GF-D8 (cell line): ENCODE measurements at regions not wholly inside any gene's neighbourhood (a gene's known extent, or its start where the extent isn't known, plus 50 kb on each side); places are given as distances from the start of the nearest gene placed in this dataset.
A peak's percentile ranks its signal among the peaks of the same experiment; 100 is the strongest.
"Not testable (repeated sequence)": the region's sequence is repeated elsewhere in the genome, so short reads cannot be mapped to it uniquely, and the experiment has no call there.

Source experiments
- DNase-seq: peaks from one replicate; lab custom pipeline; 2025; lab: John Stamatoyannopoulos, UW

DNA sequence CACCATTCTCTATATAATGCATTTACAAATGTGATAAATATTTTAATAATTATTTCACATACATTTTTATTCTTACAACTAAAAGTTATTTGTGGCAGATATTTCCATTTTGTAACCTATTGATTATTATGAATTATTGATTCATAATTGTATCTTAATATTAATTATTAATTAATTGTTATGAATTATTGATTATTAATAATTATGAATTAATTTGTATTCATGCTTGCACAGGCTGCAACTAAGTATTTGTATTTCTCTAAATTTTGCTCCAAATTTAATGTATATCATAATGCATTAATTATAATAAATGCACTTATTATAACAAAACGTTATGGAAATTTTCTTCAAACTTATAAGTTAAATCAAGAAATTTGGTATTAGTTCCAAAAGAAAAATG is 929.7 kb downstream of the PCDH7 start:
- DNase-seq = no peak

DNA sequence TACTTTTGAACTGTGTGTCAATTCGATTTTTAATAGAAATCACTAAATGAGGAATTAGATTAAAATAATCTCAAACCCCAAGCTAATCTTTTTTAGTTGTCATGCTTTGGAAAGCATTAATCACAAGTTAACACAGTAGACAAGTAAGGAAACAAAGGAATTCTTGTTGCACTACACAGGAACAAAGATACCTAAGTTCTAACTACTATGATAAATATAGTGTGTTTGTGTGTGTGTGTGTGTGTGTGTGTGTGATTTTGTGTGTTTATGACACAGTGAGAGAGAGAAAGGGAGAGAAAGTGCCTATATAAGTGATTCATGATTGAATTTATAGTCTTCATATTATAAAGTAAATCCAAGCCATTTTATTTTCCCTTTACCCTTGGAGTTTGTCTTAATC is 931.4 kb downstream of the PCDH7 start:
- no peak for DNase-seq

DNA sequence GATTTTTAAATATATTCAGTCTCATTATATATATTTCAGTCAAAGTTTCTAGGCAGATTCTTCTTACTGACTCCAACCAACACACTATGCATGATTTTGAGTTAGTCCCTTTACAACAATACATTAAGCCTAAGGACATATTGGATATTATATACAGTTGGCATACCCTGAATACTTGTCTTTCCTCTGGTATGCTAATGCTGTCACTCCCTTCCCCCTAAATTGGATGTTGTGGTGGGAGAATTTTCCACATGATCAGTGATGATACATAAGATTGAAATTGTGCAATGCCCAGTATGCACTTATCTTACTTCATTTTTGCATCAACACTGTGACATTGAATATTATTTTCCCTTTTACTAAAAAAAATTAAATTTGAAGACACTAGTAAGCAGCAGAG is 935.2 kb downstream of the PCDH7 start:
- no peak for DNase-seq

DNA sequence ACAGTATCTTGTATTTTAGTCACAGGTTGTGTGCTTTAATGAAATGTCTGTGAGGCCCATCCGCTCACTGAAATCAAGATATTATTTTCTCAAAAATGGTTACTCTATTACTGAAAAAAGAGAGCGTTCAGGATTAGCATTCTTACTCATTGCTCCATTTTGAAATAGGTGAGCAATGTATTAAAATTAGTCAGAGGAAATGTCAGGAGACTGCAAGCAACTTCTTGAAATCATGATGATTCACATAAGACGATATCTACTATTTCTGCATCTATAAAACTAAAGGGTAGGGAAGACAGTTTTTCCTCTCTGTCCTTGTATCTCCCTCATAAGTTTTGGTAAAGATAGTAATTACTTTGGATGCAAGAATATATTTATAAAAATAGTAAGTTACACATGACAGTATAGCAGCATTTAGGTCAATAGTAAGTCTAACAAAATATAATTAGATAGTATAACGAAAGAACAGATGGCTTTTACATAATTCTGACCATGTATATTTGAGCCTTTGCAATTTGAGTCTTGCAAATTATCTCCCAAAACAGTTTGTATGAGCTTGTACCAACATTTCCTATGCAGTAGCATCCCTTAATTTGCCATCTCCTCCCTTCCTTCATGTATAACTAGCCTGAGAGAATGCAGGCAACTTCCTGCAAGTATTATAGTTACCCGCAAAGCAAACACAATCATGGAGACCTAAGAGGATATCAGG is 937.8 kb downstream of the PCDH7 start:
- DNase-seq = no peak

DNA sequence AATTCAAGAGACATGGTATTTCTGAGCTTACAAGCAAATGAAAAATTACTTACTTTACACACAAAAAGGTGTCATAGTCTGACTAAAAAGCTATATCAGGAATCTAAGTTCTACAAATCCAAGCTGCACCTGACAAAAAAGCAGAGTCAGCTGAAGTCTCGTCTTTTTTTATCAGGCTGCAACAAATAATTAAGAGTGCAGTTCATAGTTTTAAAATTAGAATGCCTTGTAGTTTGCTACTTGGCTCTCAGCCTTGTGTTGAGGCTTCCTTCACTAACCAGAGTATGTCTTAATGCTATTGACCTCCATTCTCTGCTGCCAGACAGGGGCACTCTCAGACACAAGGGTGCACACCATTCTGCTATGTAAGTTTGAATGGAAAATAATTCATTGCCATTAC is 940.7 kb downstream of the PCDH7 start:
- DNase-seq = no peak

DNA sequence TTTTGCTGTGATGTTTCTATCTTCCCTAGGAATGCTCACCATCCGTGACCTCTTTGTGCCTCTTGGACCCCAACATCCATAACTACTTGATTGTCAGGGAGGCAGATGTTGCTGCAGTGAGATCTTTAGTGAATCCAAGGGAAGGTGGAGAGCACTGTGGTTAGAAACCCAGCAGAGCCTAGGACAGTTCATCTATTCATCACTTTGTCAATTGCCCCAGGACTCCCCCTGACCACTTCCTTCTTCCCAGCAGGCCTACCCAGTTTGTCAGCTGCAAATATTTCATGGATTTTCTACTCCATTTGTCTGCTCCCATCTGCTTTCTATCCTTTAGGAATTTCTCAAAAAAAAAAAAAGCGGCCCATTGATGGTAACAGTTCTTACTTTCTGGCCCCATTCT is 942.8 kb downstream of the PCDH7 start:
- DNase-seq = no peak

DNA sequence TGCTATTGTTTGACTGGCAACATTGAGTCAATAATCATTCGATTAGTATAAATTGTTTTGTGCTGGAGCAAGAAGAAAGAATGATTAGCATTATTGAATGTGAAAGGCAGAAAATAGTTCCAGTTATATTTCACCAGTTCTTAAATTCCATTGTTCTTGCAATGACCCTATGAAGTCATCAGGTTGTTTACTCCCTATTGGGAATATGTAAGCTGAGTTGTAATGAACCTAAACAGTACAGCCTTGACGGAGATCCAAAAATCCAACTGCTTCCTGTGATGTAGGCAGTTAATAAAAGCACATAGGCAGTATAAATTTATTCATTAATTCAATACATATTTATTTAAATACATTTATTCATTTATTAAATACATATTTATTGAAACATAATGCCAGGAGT is 947.5 kb downstream of the PCDH7 start:
- DNase-seq = no peak

DNA sequence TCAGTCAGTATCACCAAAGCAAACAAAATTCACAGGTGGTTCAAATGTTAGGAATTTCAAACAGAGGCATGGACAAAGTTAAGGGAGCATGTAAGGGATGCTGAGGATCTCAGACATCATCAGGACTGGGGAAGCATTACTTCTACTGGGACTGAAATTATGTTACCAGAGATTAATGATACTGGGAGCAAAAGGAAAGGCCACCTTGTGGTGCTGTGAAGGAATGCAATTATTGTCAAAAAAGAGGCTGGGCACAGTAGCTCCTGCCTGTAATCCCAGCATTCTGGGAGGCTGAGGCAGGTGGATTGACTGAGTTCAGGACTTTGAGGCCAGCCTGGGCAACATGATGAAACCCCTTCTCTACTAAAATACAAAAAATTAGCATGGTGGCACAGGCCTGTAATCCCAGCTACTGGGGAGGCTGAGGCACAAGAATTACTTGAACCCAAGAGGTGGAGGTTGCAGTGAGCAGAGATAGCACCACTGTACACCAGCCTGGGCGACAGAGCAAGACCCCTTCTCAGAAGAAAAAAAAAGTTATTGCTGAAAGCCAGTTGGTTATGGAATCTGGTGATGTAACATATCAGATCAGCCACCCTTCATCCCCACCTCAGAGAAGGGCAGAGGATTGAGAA is 954.3 kb downstream of the PCDH7 start:
- no peak for DNase-seq

DNA sequence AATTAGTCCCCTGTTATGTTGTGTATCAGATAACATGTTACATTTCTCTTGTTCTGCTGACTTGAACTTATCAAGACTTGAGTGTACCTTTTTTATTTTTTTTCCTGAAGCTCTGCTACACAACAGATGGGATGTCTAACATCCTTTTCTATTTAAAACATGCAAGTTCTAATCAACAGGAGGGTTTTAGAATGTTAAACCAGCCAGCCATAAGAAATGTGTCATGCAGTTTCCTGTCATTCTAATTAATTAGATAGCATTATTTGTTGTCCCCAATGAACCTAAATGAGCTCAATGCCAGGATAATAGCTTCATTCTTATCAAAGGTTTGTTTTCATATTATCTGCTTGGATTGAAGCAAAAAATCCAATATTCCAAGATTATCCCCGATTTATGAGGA is 958.2 kb downstream of the PCDH7 start:
- no peak for DNase-seq

DNA sequence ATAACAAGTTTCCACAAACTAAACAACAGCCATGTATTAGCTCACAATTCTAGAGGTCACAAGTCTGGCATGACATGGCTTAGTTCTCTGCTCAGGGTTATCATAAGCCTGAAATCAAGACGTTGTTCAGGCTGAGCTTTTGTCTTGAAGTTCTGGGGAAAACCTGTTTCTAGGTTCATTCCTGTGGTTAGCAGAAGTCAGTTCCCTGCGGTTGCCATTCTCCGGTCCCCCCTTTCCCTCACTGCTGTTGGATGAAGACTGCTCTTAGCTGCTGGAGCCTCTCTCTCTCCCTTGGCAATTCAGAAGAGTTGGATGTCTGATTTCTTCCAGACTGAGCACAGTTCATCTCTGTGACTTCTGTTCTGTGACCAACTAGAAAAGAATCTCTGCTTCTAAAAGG is 962.6 kb downstream of the PCDH7 start:
- no peak for DNase-seq

DNA sequence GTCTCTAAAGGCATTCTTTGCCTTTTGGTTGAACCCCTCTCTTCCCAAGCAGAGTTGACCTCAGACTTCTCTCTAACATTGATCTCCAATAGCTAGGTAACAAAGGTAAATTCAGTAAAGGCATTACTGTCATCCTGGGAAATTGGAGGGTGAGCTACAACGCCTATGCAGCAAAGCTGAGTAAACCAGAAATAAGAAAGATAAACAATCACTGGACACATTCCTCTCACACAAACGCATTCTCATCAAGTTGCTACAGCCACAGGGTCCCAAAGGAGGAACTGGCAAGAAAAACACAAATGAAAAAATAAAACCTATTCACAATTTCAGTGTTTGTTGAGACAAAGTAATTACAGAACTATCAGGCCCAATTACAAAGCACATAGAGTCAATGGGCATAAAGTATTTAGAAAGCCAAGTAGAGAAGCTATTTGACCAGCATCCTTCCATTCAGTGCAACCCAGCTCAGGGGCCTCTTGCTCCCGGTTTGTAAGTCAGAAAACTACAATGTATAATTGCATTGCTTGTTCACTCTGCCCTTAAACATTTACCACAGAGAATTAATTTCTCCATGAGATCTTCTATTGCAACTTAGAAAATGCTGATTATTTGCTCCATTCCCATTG is 967.7 kb downstream of the PCDH7 start:
- no peak for DNase-seq

DNA sequence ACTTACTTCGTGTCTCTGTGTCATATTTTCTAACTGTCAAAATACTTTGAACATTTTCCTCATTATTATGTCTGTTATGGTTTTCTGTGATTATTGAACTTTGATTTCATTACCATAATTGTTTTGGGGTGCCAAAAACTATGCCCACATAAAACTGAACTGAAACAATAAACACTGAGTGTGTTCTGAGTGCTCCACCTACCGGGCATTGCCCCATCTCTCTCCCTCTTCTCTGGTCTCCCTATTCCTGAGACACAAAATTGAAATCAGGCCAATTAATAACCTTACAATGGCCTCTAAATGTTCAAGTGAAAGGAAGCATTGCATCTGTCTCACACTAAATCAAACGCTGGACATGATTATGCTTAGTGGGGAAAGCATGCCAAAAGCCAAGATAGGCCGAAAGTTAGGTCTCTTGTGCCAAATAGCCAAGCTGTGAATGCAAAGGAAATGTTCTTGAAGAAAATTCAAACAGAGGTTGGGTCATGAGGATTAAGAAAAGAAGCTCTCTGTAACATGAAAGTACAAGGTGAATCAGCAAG is 972.3 kb downstream of the PCDH7 start:
- DNase-seq = no peak

DNA sequence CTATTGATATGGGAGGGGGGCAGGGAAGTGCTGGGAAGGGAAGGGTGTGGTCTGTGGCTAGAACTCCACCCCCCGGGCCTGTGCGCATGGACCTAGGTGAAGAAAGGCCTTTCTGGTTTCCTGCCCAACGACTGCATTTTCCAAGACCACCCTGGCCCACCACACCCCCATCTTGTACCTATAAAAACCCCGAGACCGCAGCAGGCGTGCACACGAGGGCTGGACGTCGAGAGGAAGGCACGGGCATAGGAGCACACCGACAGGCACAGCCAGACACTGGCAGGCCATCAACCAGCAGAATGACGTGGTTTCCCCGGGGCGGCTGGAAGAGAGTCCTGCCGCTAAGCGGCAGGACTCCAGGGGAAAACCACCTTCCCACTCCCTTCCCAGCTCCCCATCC is 981.1 kb downstream of the PCDH7 start:
- no peak for DNase-seq

DNA sequence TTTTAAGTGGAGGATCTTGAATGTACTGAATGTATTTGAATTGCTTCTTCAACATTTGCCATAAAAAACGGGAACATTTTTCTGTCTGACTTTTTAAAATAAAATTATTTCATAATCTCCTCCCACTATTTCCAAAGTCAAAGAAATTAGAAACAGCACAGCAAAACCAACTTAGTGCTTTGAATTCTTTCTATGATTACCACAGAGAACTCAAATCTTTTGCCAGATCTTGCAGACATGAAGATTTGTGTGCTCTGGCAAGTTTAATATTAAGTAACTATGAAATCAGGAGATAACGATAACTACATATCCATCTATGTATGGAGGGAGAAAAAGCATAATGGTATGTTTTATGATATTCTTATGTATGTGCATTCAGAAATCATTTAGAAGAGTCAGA is 982.2 kb downstream of the PCDH7 start:
- no peak for DNase-seq

DNA sequence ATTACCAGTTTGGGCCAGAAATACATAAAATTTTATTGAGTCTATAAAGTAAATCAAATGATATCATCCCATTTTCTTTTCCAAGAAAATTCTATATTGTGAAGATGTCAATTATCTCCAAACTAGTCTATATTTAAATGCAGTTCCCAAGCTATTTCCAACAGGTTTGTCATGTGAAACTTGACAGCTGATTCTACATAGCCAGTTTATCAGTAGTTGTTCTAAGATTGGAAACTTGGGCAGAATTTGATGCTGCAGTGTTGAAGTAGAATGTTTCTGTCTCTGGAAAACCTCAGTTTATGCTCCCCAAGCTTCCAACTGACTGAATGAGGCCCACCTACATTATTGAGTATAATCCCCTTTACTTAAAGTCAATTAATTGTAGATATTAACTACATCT is 994.1 kb downstream of the PCDH7 start:
- DNase-seq = no peak

DNA sequence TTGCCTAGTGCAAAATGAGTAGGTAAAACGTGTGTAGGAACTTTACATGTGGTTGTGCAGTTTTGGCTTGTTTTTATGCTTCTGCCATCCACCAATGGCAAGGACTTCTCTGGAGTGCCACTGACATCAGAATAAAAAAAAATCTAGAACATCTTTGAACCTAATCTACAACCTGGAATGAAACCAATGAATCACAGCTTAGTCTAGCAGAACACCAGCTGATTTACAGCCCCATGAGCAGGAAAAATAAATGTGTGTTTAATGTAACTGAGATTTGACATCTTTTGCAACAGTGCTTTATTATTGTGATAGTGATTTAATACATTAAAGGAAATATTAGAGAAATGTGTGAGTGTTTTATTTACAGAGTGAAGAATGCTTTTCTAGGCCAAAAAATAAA is 995.1 kb downstream of the PCDH7 start:
- DNase-seq = no peak

DNA sequence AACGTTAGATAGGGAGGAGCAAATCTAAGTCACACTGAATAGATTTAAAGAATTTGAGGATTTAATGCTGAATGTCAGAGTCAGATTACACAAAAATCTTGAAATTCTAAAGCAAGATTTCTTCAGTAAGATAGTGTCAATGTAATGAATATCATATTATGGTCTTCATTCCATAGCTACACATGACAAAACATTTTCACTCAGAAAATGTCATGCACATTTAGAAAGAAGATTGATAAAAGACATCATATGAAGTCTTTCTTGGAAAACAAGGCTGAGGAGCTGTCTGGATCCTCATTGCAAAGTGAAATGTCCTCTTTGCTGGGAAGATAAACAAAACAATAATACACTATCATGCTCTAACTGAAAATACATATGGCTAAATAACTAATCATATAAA is 1006.9 kb downstream of the PCDH7 start:
- DNase-seq = no peak

DNA sequence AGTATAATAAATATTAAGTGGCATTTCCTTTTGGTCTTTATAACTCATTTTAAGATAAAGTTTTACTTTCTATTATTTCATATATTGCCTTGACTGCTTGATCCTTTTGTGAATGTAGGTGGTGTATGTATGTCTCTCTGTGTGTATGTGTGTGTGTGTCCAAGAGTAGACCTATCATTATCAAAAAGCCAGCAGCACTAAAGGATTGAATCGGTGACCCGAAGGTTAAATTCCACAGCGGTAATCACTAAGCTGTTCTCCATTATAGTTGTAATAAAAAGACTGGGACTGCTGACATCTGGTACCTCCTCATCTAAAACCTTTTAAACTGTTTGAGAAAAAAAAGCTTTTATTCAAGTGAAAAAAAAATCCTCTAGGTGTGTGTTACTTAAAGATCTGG is 1014.8 kb downstream of the PCDH7 start:
- no peak for DNase-seq

DNA sequence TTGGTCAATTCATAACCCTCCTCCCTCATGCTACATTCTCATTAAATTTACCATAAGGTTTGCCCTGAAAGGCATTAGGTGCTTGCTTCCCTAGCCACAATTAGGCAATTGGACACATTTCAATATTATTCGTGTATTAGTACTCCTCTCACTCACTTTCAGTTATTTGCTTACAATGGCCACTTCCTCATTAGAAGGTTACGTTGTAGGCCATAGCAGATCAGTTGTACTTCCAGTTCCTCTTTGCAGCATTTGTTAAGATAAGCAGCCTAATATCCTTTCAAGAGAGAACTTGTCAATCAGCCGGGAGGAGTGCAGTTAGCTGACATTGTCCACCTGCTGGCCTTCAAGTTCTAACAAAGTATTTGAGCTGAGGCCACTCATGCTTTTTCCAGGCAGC is 1017.2 kb downstream of the PCDH7 start:
- peak; percentile 43 for DNase-seq

DNA sequence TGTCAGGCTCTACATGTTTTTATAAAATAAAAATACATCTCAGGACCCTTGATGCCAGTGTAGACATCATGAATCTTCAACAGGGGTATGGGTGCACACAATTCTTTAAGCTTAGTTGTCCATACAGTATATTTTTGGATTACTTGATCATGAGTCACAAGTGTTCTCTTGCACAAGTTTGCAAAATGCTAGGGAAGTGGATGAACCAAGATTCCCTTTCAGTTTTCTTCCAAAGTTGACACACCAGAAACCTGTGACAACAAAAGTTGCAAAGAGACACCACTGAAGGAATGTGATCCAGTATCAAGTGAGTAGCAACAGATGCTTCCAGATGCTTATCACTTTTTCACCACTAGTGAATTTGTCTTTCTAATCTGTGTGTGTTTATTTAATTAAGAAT is 1021.2 kb downstream of the PCDH7 start:
- no peak for DNase-seq

DNA sequence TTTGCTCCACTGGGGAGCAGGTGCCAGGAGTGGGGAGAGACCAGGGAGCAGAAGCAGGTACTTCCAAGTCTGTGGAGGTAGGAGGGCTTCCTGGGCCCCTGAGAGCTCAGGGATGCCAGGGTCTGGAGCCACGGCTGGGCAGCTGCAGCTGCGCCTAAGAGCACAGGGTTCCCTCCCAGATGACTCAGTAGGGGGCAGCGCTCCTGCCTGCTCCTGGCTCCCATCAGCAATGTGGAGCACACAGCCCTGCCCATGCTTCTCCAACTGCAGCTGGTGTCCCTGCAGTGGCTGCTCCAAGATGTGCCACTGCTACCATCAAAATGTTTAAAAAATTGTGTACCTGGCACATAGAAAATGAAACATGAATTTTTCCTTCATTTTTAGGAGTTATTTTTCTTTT is 1028.2 kb downstream of the PCDH7 start:
- no peak for DNase-seq

DNA sequence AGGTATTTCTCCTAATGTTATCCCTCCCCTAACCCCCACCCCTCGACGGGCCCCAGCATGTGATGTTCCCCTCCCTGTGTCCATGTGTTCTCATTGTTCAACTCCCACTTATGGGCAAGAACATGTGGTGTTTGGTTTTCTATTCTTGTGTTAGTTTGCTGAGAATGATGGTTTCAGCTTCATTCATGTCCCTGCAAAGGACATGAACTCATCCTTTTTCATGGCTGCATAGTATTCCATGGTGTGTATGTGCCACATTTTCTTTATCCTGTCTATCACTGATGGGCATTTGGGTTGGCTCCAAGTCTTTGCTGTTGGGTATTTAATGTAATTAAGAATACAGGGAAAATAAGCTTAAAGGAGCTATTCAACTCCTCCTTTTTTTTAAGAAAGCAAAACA is 1030.4 kb downstream of the PCDH7 start:
- not testable (repeated sequence) for DNase-seq

DNA sequence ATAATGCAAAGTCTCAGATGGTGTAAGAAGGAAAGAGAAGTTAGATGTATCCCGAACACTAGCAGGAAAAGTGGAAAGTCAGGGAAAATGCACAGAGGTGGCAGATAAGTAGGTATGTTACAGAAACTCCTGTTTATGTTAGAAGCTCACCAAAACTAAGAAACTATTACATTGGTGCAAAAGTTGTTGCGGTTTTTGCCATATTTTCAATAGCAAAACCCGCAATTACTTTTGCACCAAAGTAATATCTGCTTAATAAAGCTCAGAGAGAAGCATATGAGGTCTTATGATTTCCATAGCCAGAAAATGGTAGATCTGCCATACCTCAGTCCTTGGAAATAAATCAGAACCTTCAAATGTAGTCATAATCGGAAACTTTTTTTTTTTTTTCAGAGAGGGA is 1035.6 kb downstream of the PCDH7 start:
- DNase-seq = no peak
